PC-9 (cell line): ENCODE measurements at regions not wholly inside any gene's neighbourhood (a gene's known extent, or its start where the extent isn't known, plus 50 kb on each side); places are given as distances from the start of the nearest gene placed in this dataset.
"Not testable (repeated sequence)": the region's sequence is repeated elsewhere in the genome, so short reads cannot be mapped to it uniquely, and the experiment has no call there.

ENCODE experiments used
- BruUV-seq: library from RNA; stranded (reverse); fragments of 400-500 nt; replicated peaks from 2 replicates; lab custom pipeline; 2021; lab: Mats Ljungman, UMichigan
- CTCF ChIA-PET: fragments of 300-600 bp; sonication (Branson Sonifier 250); formaldehyde crosslinking; loops from one replicate; lab custom pipeline; 2022; ENCODE audit warnings: antibody characterized with exemption; lab: Charles Lee
- POLR2A ChIA-PET: fragments of 300-600 bp; sonication (Branson Sonifier 250); formaldehyde crosslinking; loops from one replicate; lab custom pipeline; 2022; ENCODE audit warnings: antibody characterized with exemption; ENCODE audit not compliant: unreplicated experiment; lab: Charles Lee
- DNase-seq, 2 experiments: peaks; one replicate each; pipeline versions ENCODE4 v3.0.0 to v3.0.0-alpha.2; 2015 to 2022; ENCODE audit warnings: mixed read lengths in 1 of 2
- H2AFZ ChIP-seq: fragments of 200-600 bp; sonication (generic); 2 replicates; pipeline ENCODE4 v1.8.1; 2017; ENCODE audit warnings: antibody characterized with exemption
- H3F3A ChIP-seq: fragments of 200-600 bp; sonication (generic); 2 replicates; pipeline ENCODE4 v1.8.1; 2017; ENCODE audit warnings: antibody characterized with exemption, mild to moderate bottlenecking, low read depth; ENCODE audit not compliant: insufficient read depth
- H3K27ac ChIP-seq: fragments of 200-600 bp; sonication (generic); 2 replicates; pipeline ENCODE4 v1.6.1; 2016; ENCODE audit warnings: mixed run types
- H3K27me3 ChIP-seq: fragments of 200-600 bp; sonication (generic); 2 replicates; pipeline ENCODE4 v1.6.1; 2016; ENCODE audit warnings: low read depth, mixed run types; ENCODE audit not compliant: insufficient read depth
- H3K36me3 ChIP-seq: fragments of 200-600 bp; sonication (generic); 2 replicates; pipeline ENCODE4 v1.6.1; 2016; ENCODE audit warnings: low read depth, mixed run types
- H3K4me1 ChIP-seq: fragments of 200-600 bp; sonication (generic); replicated peaks from 2 replicates; pipeline ENCODE4 v1.6.1; 2016; ENCODE audit warnings: mixed run types; ENCODE audit not compliant: insufficient read depth
- H3K4me2 ChIP-seq: fragments of 200-600 bp; sonication (generic); 2 replicates; pipeline ENCODE4 v1.6.1; 2017; ENCODE audit warnings: mixed run types
- H3K4me3 ChIP-seq: fragments of 200-600 bp; sonication (generic); 2 replicates; pipeline ENCODE4 v1.6.1; 2016; ENCODE audit warnings: mixed run types
- H3K79me2 ChIP-seq: fragments of 200-600 bp; sonication (generic); 2 replicates; pipeline ENCODE4 v1.6.1; 2017; ENCODE audit warnings: low read depth, mixed run types
- H3K9me2 ChIP-seq: fragments of 200-600 bp; sonication (generic); 2 replicates; pipeline ENCODE4 v1.8.1; 2017; ENCODE audit warnings: mild to moderate bottlenecking; ENCODE audit not compliant: insufficient read depth
- H3K9me3 ChIP-seq: fragments of 200-600 bp; sonication (generic); 2 replicates; pipeline ENCODE4 v1.8.1; 2016; ENCODE audit warnings: low read depth; ENCODE audit not compliant: insufficient read depth
- H4K20me1 ChIP-seq: fragments of 200-600 bp; sonication (generic); 2 replicates; pipeline ENCODE4 v1.8.1; 2017; ENCODE audit not compliant: insufficient read depth
- EZH2 ChIP-seq: fragments of 200-600 bp; sonication (generic); IDR thresholded peaks from 2 replicates; pipeline ENCODE4 v1.8.0; 2017; ENCODE audit warnings: antibody characterized with exemption, low read depth
- intact Hi-C: fragments of 100-400 bp; cut with micrococcal nuclease; formaldehyde crosslinking; loops from one replicate; pipeline ENCODE4 v1.10.0; 2022; ENCODE audit not compliant: unreplicated experiment
- TF ChIP-seq, protein P1 (sequence below): fragments of 200-600 bp; sonication (generic); conservative IDR thresholded peaks from 2 replicates; pipeline ENCODE4 v1.6.1; 2017; ENCODE audit warnings: mixed run types, antibody characterized with exemption, mild to moderate bottlenecking, moderate library complexity

GRCh38 chr5:103981592-103981991, 419.0 kb upstream of the NUDT12 start:
- Histone ChIP-seq H4K20me1 (no peaks in the 10 kb centered on the region), H3K9me3 (no peaks in the 10 kb centered on the region), H2AFZ (peak overlapping the region; percentile 66), H3K27me3 (no peaks in the 10 kb centered on the region), H3K4me2 (no peak overlapping the region), H3K9me2 (no peaks in the 10 kb centered on the region), H3K4me1 (no peaks in the 10 kb centered on the region), H3F3A (no peaks in the 10 kb centered on the region), H3K79me2 (no peaks in the 10 kb centered on the region), H3K27ac (no peak overlapping the region), H3K4me3 (no peak overlapping the region), H3K36me3 (no peaks in the 10 kb centered on the region)
- no peak for TF ChIP-seq EZH2
- TF ChIP-seq, protein P1, sequence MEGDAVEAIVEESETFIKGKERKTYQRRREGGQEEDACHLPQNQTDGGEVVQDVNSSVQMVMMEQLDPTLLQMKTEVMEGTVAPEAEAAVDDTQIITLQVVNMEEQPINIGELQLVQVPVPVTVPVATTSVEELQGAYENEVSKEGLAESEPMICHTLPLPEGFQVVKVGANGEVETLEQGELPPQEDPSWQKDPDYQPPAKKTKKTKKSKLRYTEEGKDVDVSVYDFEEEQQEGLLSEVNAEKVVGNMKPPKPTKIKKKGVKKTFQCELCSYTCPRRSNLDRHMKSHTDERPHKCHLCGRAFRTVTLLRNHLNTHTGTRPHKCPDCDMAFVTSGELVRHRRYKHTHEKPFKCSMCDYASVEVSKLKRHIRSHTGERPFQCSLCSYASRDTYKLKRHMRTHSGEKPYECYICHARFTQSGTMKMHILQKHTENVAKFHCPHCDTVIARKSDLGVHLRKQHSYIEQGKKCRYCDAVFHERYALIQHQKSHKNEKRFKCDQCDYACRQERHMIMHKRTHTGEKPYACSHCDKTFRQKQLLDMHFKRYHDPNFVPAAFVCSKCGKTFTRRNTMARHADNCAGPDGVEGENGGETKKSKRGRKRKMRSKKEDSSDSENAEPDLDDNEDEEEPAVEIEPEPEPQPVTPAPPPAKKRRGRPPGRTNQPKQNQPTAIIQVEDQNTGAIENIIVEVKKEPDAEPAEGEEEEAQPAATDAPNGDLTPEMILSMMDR: no peak
- ChIA-PET CTCF (no interaction called here), POLR2A (no interaction called here)
- DNase-seq: no peak
- intact Hi-C loops: no loop called here
- no TSS peak for BruUV-seq

DNA sequence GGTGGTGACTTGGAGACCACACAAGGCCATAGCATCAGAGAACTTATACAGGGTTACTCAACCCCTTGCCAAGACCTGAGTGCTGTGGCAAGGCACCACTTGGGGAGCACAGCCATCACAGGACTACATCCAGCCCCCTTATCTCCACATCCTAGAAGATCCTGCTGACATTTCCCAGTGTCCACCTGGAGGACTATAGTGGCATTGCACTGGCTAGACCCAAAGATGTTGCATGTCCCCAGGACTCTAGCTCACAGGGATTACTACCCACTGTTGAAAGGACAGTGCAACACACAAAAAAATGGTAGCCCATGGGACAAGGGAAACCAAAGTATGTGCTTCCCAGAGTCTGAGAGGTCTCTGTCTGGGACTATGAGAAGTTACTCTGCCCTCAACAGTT, 411.1 kb upstream of the NUDT12 start:
- intact Hi-C loops: no loop called here
- POLR2A ChIA-PET: no interaction called here
- no peak overlapping the region for H3K4me3 ChIP-seq

GRCh38 chr5:103966295-103966694, 403.7 kb upstream of the NUDT12 start:
- H3K27me3 ChIP-seq, H3K4me2 ChIP-seq, H3K27ac ChIP-seq, H3F3A ChIP-seq, H2AFZ ChIP-seq, H3K9me2 ChIP-seq, intact Hi-C loops, CTCF ChIA-PET, BruUV-seq, H3K36me3 ChIP-seq, H4K20me1 ChIP-seq, H3K9me3 ChIP-seq, H3K4me3 ChIP-seq, H3K79me2 ChIP-seq, DNase-seq, H3K4me1 ChIP-seq: not testable (repeated sequence)
- POLR2A ChIA-PET: interaction anchor here (0.6 kb wide), 1 partner anchor 837 kb away, joined by 4 read pairs; no protein-coding TSS in a partner anchor

More for the DNA sequence above, 411.1 kb upstream of the NUDT12 start:
- no peak overlapping the region for H3K27ac ChIP-seq
- no peaks in the 10 kb centered on the region for H3K4me1 ChIP-seq
- H3K9me3 ChIP-seq: no peaks in the 10 kb centered on the region
- H3K27me3 ChIP-seq: no peaks in the 10 kb centered on the region
- CTCF ChIA-PET: no interaction called here
- no peaks in the 10 kb centered on the region for H3K79me2 ChIP-seq
- TF ChIP-seq, protein P1: peak; percentile 32; the same call in 1 of the 2 replicates
- TF ChIP-seq EZH2: no peak
- no peaks in the 10 kb centered on the region for H4K20me1 ChIP-seq
- no peaks in the 10 kb centered on the region for H3K36me3 ChIP-seq
- no peak overlapping the region for H3K4me2 ChIP-seq
- no TSS peak for BruUV-seq
- H3F3A ChIP-seq: no peaks in the 10 kb centered on the region
- no peaks in the 10 kb centered on the region; the same call in 1 of the 2 replicates for H3K9me2 ChIP-seq
- H2AFZ ChIP-seq: no peak overlapping the region
- no peak for DNase-seq

DNA sequence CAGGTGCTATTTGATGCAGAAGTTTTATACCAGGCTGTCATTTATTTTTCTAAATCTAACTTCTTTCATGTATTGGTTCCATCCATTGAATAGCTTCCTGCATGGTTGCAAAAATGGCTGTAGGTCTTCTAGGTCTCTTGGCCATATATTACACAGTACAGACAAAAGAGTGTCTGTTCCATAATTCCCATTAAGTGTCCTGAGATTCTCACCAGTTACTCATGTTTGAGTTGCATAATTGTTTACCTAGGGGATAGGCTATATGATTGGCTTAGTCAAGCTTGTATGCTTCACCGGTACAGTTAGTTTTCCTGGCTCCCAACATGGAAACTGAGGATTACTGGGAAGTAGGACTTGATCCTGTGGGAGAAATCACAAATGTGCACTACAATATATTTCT, 399.4 kb upstream of the NUDT12 start:
- TF ChIP-seq, protein P1: no peak
- TF ChIP-seq EZH2: no peak
- Histone ChIP-seq H3K9me2 (peaks cover 3% of the 10 kb centered on the region; the same call in 1 of the 2 replicates), H3K4me3 (no peak overlapping the region), H3K79me2 (no peaks in the 10 kb centered on the region), H3K9me3 (0 out of 2 replicates have a peak, but pooled peaks cover 5% of the 10 kb centered on the region), H2AFZ (no peak overlapping the region), H4K20me1 (no peaks in the 10 kb centered on the region), H3K36me3 (no peaks in the 10 kb centered on the region), H3K4me1 (no peaks in the 10 kb centered on the region), H3K4me2 (no peak overlapping the region), H3K27ac (no peak overlapping the region), H3F3A (no peaks in the 10 kb centered on the region), H3K27me3 (no peaks in the 10 kb centered on the region)
- no peak for DNase-seq
- ChIA-PET CTCF (no interaction called here), POLR2A (no interaction called here)
- intact Hi-C loops: no loop called here
- BruUV-seq: no TSS peak
